H1 (cell line): ENCODE measurements at regions not wholly inside any gene's neighbourhood (a gene's known extent, or its start where the extent isn't known, plus 50 kb on each side); places are given as distances from the start of the nearest gene placed in this dataset.

Experiments used
- POLR2A ChIP-seq, 2 experiments: IDR thresholded peaks; 1 replicate in 1 of 2; 2 replicates in 1 of 2; pipeline ENCODE4 v1.6.1; 2011; ENCODE audit warnings: low read depth in 2 of 2, low read length in 2 of 2, mild to moderate bottlenecking in 2 of 2; ENCODE audit errors: control extremely low read depth in 1 of 2
- TF ChIP-seq, protein P1 (sequence below), 3 experiments: IDR thresholded peaks; 1 replicate in 2 of 3; 2 replicates in 1 of 3; pipeline versions ENCODE4 v1.5.1 to v1.6.1; 2011; ENCODE audit warnings: low read length in 3 of 3, mild to moderate bottlenecking in 3 of 3, inconsistent platforms in 2 of 3, low read depth in 1 of 3, moderate library complexity in 1 of 3; ENCODE audit not compliant: insufficient read depth in 1 of 3; ENCODE audit errors: control extremely low read depth in 1 of 3
- TF ChIP-seq, protein P2 (sequence below): IDR thresholded peaks from 2 replicates; pipeline ENCODE4 v1.6.1; 2011; ENCODE audit warnings: low read length, improper control_type of control experiment

DNA sequence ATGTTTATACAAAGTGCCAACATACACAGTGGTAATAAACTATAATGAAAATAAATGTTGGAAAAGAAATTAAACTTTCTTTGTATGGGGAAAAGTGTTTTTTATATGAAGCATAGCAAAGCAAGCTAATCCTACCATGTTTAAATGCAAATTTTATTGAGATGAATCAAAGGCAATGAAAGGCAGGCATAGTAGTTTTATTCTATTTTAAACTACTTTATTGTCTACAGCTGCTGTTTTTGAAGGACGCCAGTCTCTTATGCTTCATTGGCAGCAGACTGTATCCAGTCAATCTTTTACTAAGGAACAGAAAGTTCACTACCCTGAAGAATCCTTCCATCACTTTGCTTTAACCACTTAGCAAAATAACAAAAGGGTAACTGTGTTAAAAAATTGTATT is 761.0 kb downstream of the ROBO2 start:
- TF ChIP-seq, protein P1, sequence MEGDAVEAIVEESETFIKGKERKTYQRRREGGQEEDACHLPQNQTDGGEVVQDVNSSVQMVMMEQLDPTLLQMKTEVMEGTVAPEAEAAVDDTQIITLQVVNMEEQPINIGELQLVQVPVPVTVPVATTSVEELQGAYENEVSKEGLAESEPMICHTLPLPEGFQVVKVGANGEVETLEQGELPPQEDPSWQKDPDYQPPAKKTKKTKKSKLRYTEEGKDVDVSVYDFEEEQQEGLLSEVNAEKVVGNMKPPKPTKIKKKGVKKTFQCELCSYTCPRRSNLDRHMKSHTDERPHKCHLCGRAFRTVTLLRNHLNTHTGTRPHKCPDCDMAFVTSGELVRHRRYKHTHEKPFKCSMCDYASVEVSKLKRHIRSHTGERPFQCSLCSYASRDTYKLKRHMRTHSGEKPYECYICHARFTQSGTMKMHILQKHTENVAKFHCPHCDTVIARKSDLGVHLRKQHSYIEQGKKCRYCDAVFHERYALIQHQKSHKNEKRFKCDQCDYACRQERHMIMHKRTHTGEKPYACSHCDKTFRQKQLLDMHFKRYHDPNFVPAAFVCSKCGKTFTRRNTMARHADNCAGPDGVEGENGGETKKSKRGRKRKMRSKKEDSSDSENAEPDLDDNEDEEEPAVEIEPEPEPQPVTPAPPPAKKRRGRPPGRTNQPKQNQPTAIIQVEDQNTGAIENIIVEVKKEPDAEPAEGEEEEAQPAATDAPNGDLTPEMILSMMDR (IDR thresholded peaks at IDR 0.05; ENCODE audit: control extremely low read depth in 1 of 3, insufficient read depth in 1 of 3, low read depth in 1 of 3, low read length in 3 of 3): no peak
- no peak for TF ChIP-seq POLR2A (IDR thresholded peaks at IDR 0.05; ENCODE audit: control extremely low read depth in 1 of 2, low read depth in 2 of 2, low read length in 2 of 2)
- TF ChIP-seq, protein P2, sequence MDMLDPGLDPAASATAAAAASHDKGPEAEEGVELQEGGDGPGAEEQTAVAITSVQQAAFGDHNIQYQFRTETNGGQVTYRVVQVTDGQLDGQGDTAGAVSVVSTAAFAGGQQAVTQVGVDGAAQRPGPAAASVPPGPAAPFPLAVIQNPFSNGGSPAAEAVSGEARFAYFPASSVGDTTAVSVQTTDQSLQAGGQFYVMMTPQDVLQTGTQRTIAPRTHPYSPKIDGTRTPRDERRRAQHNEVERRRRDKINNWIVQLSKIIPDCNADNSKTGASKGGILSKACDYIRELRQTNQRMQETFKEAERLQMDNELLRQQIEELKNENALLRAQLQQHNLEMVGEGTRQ: no peak
